ENCODE measurements at regions not wholly inside any gene's neighbourhood (a gene's known extent, or its start where the extent isn't known, plus 50 kb on each side); places are given as distances from the start of the nearest gene placed in this dataset.

DNA sequence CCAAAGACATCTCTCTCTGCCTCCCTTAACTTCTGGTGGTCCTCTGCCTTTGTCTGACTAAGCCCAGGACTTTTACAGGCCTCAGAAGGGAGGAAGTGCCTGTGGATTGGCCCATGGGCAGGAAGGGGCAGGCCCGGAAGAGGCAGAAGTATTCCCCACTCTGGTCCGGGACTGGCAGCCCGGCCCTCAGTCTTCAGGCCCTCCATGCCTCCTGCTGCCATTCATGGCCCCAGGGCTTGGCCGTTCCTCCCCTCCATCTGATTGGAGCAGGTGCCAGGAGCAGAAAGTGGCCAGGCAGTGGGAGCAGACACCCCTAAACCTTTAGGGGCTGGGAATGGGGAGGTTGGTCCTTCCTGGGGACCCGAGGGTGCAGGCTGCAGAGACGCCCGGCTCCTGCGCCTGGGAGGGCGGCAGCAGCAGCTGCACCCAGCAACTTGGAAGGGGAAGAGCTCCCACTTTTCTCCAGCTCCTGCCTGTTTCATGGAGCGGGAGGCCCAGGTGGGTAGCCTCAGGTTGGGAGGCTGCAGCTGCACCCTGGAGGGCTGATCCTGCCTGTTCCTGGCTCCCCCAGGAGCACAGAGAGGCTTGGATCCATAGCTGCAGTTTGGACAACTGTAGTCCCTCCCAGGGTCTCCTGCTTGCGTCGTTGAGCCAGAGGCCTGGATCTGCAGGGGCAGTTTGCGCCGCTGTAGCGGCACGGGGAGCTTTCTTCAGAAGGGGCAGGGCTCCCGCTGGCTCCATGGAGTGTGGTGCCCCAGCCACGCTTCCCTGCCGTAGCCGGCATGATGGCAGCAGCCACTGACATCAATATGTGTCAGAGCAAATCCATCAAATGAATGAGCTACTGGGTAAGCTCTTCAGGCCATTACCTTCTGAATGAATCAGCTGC lies 661.5 kb upstream of the NUDT12 start:
- Histone ChIP-seq H3K4me3 (ENCODE audit: low read length) (no peak overlapping the region), H3K27me3 (ENCODE audit: control insufficient read depth, insufficient read depth) (no peaks in the 10 kb centered on the region), H3K27ac (ENCODE audit: low read length) (no peak overlapping the region), H3K9me3 (ENCODE audit: control insufficient read depth, low read length) (no peaks in the 10 kb centered on the region), H3K4me1 (ENCODE audit: control insufficient read depth, insufficient read depth, low read length) (no peaks in the 10 kb centered on the region)
- peak in 1 of 3 donors; percentile 31 for DNase-seq
- intact Hi-C loops (cut with DNase I): no loop called here
- peak in 1 of 2 donors; percentile 24 for ATAC-seq
- WGBS: 95% methylated on average over 20 of the region's 20 CpGs

DNA sequence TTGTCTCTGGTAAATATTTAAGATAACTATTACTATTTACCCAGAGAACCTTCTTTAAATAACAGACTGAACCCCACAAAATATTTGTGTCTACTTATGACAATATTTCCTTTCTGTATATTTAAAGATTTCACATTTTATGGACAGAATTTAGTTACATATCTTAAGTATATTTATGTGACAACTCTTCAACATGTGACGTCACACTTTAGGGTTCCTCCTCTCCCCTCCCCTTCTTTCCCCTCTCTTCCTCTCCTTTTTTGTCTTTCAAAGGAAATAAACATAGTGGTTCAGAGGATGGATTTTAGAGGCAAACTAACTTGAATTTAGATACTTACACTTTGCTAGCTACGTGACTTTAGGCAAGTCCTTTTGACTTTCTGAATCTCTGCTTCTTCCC lies 655.6 kb upstream of the NUDT12 start:
- no peak for DNase-seq
- WGBS: 63% methylated on average over 2 of the region's 2 CpGs
- ATAC-seq: no peak

DNA sequence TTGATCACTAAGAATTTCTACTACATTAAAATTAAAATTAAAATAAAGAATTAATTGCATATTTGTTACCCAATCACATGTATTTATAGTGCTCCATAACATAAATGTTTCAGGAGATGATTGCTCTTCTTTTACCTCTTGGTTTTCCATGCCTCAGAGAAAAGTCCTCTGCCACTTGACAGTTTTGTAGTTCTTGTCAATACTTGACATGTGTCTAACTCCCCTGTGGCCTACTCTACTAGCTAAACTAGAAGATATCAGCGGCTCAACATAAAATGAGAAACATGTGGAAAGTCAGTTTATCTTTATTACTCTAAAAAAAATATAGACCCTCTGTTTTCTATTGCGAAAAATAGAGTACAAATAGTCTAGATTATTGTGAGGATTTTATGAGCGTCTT lies 650.6 kb upstream of the NUDT12 start:
- Histone ChIP-seq H3K9me3 (ENCODE audit: control insufficient read depth, low read length) (no peaks in the 10 kb centered on the region), H3K27ac (ENCODE audit: low read length) (no peak overlapping the region), H3K4me3 (ENCODE audit: low read length) (no peak overlapping the region), H3K27me3 (ENCODE audit: control insufficient read depth, insufficient read depth) (no peaks in the 10 kb centered on the region), H3K4me1 (ENCODE audit: control insufficient read depth, insufficient read depth, low read length) (no peaks in the 10 kb centered on the region)
- ATAC-seq (no peak), DNase-seq (no peak)
- intact Hi-C loops (cut with DNase I): no loop called here
- WGBS: 72% methylated on average over 3 of the region's 3 CpGs

More for the DNA sequence above, 655.6 kb upstream of the NUDT12 start:
- H3K27me3 ChIP-seq (ENCODE audit: control insufficient read depth, insufficient read depth): no peaks in the 10 kb centered on the region
- intact Hi-C loops (cut with DNase I): no loop called here
- no peaks in the 10 kb centered on the region for H3K4me1 ChIP-seq (ENCODE audit: control insufficient read depth, insufficient read depth, low read length)
- H3K4me3 ChIP-seq (ENCODE audit: low read length): no peak overlapping the region
- H3K9me3 ChIP-seq (ENCODE audit: control insufficient read depth, low read length): no peaks in the 10 kb centered on the region
- H3K27ac ChIP-seq (ENCODE audit: low read length): no peak overlapping the region

DNA sequence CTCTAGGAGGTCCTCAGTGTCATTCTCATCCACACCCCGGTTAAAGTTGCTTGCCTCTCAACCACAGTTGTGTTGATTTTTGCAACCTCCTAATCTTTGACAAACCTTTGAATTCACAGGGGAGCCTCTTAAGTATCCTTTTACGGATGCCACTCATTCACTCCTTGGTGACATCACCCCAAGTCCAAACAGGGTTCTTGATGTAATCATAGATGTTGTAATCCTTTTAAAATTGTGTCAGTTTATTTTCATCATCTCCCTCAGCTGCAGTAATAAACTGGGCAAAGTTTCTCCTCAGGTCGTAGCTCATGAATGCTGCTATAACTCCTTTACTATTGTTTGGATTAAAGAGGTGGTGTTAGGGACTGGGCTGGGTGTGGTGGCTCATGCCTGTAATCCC lies 637.2 kb upstream of the NUDT12 start:
- ATAC-seq (no peak), DNase-seq (no peak)
- WGBS: 77% methylated on average over 3 of the region's 3 CpGs
- Histone ChIP-seq H3K27me3 (ENCODE audit: control insufficient read depth, insufficient read depth) (no peaks in the 10 kb centered on the region), H3K4me1 (ENCODE audit: control insufficient read depth, insufficient read depth, low read length) (no peaks in the 10 kb centered on the region), H3K27ac (ENCODE audit: low read length) (no peak overlapping the region), H3K4me3 (ENCODE audit: low read length) (no peak overlapping the region), H3K9me3 (ENCODE audit: control insufficient read depth, low read length) (no peaks in the 10 kb centered on the region)
- intact Hi-C loops (cut with DNase I): no loop called here

DNA sequence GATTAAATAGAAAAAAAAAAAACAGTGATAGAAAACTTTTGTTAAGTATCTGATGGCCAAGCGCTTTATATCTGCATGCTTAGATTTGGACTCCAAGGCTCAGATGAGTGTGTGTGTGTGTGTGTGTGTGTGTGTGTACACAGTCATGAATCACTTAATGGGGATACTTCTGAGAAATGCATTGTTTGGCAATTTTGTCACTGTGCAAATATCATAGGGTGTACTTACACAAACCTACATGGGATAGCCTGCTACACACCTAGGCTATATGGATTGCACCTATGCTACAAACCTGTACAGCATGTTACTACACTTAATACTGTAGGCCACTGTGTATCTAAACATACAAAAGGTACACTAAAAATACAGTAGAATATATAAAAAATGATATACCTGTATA lies 635.6 kb upstream of the NUDT12 start:
- Histone ChIP-seq H3K9me3 (ENCODE audit: control insufficient read depth, low read length) (no peaks in the 10 kb centered on the region), H3K4me3 (ENCODE audit: low read length) (no peak overlapping the region), H3K4me1 (ENCODE audit: control insufficient read depth, insufficient read depth, low read length) (no peaks in the 10 kb centered on the region), H3K27ac (ENCODE audit: low read length) (no peak overlapping the region), H3K27me3 (ENCODE audit: control insufficient read depth, insufficient read depth) (no peaks in the 10 kb centered on the region)
- intact Hi-C loops (cut with DNase I): no loop called here
- DNase-seq (no peak), ATAC-seq (no peak)
- WGBS: 94% methylated on average over 1 of the region's 1 CpG

DNA sequence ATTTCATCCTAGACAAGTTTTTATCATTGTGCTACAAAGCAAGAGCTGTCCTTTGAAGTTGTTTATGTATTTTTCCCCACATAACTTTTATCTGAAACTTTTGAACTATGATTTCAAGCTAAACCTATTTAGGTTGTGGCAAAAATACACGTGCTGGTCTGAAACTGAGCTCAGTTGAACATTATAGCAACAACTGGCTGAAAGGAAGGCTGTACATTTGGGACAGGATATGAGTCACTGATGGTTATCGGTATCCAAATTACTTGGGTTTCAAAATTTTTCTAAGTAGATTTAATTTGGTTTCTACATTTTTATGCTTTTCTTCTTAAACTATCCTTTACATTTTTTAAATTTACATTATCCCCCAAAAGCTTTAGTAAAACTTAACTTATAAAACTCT lies 627.3 kb upstream of the NUDT12 start:
- no peaks in the 10 kb centered on the region for H3K27me3 ChIP-seq (ENCODE audit: control insufficient read depth, insufficient read depth)
- no peak overlapping the region for H3K4me3 ChIP-seq (ENCODE audit: low read length)
- H3K4me1 ChIP-seq (ENCODE audit: control insufficient read depth, insufficient read depth, low read length): no peaks in the 10 kb centered on the region
- no peak overlapping the region for H3K27ac ChIP-seq (ENCODE audit: low read length)
- DNase-seq (no peak), ATAC-seq (no peak)
- peaks cover 3% of the 10 kb centered on the region for H3K9me3 ChIP-seq (ENCODE audit: control insufficient read depth, low read length)
- intact Hi-C loops (cut with DNase I): no loop called here
- WGBS: 43% methylated on average over 2 of the region's 2 CpGs

DNA sequence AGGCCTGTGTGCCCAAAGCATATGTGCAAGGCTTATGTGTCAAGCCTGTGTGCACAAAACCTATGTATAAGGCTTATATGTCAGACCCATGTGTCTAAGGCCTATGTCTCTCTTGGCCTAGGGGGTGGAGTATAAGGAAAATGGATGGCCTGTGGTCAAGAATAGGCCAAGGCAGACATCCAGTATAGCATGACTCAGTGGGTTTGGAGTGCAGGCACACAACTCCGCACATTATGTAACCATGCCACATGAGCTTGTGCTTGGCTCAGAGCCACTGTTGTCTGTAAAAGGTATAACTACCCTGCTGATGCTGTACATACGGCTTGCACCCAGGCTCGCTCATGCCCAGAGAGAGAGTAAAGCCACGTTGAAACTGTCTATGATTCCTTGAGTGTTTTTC lies 626.4 kb upstream of the NUDT12 start:
- intact Hi-C loops (cut with DNase I): no loop called here
- H3K4me1 ChIP-seq (ENCODE audit: control insufficient read depth, insufficient read depth, low read length): no peaks in the 10 kb centered on the region
- no peaks in the 10 kb centered on the region for H3K27me3 ChIP-seq (ENCODE audit: control insufficient read depth, insufficient read depth)
- no peak for DNase-seq
- no peak for ATAC-seq
- H3K9me3 ChIP-seq (ENCODE audit: control insufficient read depth, low read length): peaks cover 3% of the 10 kb centered on the region
- no peak overlapping the region for H3K27ac ChIP-seq (ENCODE audit: low read length)
- H3K4me3 ChIP-seq (ENCODE audit: low read length): no peak overlapping the region
- WGBS: 87% methylated on average over 4 of the region's 4 CpGs

DNA sequence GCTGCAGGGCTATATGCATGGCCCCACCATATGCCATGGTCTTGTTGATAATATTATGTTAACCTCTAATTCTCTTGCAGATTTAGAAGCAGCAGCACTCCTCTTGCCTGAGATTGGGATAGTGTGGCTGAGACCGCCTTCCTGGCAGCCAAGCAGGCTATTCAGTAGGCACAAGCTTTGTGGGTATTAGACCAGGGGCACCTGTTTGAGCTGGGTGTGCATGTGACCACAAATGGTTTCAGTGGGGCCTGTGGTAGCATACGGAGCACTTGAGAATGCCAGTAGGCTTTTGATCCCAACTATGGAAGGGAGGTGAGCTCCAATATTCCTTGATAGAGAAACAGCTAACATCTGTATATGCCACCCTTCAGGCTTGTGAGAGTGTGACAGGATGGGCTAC lies 625.1 kb upstream of the NUDT12 start:
- no peak overlapping the region for H3K27ac ChIP-seq (ENCODE audit: low read length)
- intact Hi-C loops (cut with DNase I): no loop called here
- no peak overlapping the region for H3K4me3 ChIP-seq (ENCODE audit: low read length)
- peaks cover 3% of the 10 kb centered on the region for H3K9me3 ChIP-seq (ENCODE audit: control insufficient read depth, low read length)
- DNase-seq (no peak), ATAC-seq (no peak)
- H3K27me3 ChIP-seq (ENCODE audit: control insufficient read depth, insufficient read depth): no peaks in the 10 kb centered on the region
- no peaks in the 10 kb centered on the region for H3K4me1 ChIP-seq (ENCODE audit: control insufficient read depth, insufficient read depth, low read length)
- 92% methylated on average over 2 of the region's 2 CpGs for WGBS

DNA sequence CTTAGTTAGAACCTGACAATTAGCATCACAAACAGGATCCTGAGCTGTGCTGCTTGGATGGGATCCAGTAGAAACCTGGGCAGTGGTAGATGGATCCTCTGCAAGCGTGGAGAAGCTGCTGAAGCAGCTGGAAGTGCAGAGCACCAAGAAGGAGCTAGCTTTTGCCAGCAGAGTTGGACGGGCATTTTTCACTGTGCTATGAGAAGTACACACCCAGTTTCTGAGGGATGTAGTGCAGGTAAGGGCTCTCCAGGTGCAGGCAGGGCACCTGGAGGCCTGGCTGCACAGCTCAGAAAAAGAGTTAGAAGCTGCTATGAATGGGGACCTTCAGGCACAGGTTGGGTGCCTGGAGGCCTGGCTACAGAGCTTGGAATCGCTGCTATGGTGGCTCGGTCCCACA lies 623.9 kb upstream of the NUDT12 start:
- intact Hi-C loops (cut with DNase I): no loop called here
- WGBS: 82% methylated on average over 4 of the region's 4 CpGs
- ATAC-seq: no peak

DNA sequence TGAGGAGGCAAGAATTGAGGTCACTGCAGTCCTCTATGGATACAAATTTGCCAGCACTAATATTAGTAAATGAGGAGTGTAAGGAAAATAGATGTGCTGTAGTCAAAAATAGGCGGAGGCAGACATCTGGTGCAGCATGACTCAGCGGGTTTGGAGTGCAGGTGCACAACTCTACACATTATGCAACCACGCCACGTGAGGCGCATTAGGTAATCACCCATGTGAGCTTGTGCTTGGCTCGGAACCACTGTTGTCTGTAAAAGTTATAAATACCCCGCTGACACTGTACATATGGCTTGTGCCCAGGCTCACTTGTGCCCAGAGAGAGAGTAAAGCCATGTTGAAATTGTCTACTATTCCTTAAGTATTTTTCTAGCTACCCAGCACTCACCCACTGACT lies 623.5 kb upstream of the NUDT12 start:
- Histone ChIP-seq H3K27me3 (ENCODE audit: control insufficient read depth, insufficient read depth) (no peaks in the 10 kb centered on the region), H3K4me1 (ENCODE audit: control insufficient read depth, insufficient read depth, low read length) (no peaks in the 10 kb centered on the region), H3K9me3 (ENCODE audit: control insufficient read depth, low read length) (peaks cover 3% of the 10 kb centered on the region), H3K27ac (ENCODE audit: low read length) (no peak overlapping the region), H3K4me3 (ENCODE audit: low read length) (no peak overlapping the region)
- intact Hi-C loops (cut with DNase I): no loop called here
- ATAC-seq (peak in 1 of 2 donors; percentile 19), DNase-seq (no peak)
- WGBS: 91% methylated on average over 7 of the region's 7 CpGs

More for the DNA sequence above, 623.9 kb upstream of the NUDT12 start:
- Histone ChIP-seq H3K4me3 (ENCODE audit: low read length) (no peak overlapping the region), H3K27ac (ENCODE audit: low read length) (no peak overlapping the region), H3K4me1 (ENCODE audit: control insufficient read depth, insufficient read depth, low read length) (no peaks in the 10 kb centered on the region), H3K9me3 (ENCODE audit: control insufficient read depth, low read length) (peaks cover 3% of the 10 kb centered on the region), H3K27me3 (ENCODE audit: control insufficient read depth, insufficient read depth) (no peaks in the 10 kb centered on the region)
- no peak for DNase-seq

DNA sequence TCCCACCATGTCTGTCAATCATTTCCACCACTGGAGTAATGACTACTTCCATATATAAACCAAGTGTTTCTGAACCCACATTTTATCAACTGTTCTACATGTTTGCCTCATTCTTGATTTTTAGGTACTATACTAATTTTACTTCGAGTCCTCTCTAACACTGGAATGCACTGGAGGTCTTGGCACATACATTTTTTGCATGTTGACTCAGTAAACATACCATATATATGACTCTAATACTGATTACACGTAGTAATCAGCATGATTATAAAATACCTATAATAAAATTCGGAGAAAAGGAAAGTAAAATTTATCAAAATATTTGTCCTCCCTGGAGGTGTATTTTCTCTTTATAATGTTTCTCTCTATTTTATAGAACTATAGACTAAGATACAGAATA lies 621.7 kb upstream of the NUDT12 start:
- WGBS: 66% methylated on average over 3 of the region's 3 CpGs

More for the DNA sequence above, 621.7 kb upstream of the NUDT12 start:
- ATAC-seq (no peak), DNase-seq (no peak)
- intact Hi-C loops (cut with DNase I): loop anchor here in 1 of 4 donors (5.0 kb wide), 1 partner anchor 602 kb away; no protein-coding TSS in a partner anchor
- Histone ChIP-seq H3K27me3 (ENCODE audit: control insufficient read depth, insufficient read depth) (no peaks in the 10 kb centered on the region), H3K27ac (ENCODE audit: low read length) (no peak overlapping the region), H3K4me1 (ENCODE audit: control insufficient read depth, insufficient read depth, low read length) (no peaks in the 10 kb centered on the region), H3K4me3 (ENCODE audit: low read length) (no peak overlapping the region), H3K9me3 (ENCODE audit: control insufficient read depth, low read length) (peaks cover 7% of the 10 kb centered on the region)

Measured in right cardiac atrium (tissue), 5 donors.